ENCODE measurements at regions not wholly inside any gene's neighbourhood (a gene's known extent, or its start where the extent isn't known, plus 50 kb on each side); places are given as distances from the start of the nearest gene placed in this dataset.

- Histone ChIP-seq H3K4me3 (ENCODE audit: low read length) (no peak overlapping the region), H3K27ac (ENCODE audit: low read length) (no peak overlapping the region), H3K27me3 (ENCODE audit: control insufficient read depth, insufficient read depth, low read length) (peaks cover 5% of the 10 kb centered on the region), H3K4me1 (ENCODE audit: control insufficient read depth, insufficient read depth, low read length) (no peaks in the 10 kb centered on the region), H3K36me3 (ENCODE audit: control insufficient read depth, insufficient read depth, low read length) (no peaks in the 10 kb centered on the region), H3K9me3 (replicated peaks; ENCODE audit: control insufficient read depth, low read depth, low read length) (no peaks in the 10 kb centered on the region)
- no CpG with 5 or more reads among the region's 6 CpGs for WGBS (ENCODE audit: insufficient coverage)
- DNase-seq = no peak
Observed at GRCh38 chr5:175248416-175248905, 195.5 kb downstream of the DRD1 start.

DNA sequence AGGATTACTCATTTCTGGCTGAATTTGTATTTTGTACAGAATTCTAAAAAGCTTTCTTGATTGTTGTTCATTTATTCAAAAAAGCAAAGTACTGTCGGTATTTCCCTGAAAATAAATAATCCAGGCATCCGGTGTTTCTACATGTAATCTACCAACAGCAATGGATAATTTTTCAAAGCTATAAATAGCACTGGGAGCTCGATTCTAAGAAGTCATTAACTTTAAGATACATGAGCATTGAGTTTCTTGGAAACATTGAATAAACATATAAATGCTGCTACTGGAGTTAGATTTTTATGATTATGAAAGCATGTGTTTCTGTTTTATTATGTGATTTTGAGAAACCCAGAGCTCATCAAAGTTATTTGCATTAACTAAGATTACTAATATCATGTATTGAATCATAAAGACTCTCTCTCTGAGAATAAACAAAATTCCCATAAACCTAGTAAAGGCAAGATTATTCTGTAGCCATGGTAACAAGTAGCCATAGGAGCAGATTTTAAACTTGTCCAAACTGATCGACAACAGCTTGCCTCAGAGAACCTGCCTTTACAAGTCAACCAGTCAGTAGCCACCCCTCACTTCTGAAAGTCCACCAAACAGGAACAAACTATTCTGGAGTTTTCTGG lies 197.0 kb downstream of the DRD1 start:
- Histone ChIP-seq H3K4me1 (ENCODE audit: control insufficient read depth, insufficient read depth, low read length) (no peaks in the 10 kb centered on the region), H3K27me3 (ENCODE audit: control insufficient read depth, insufficient read depth, low read length) (peaks cover 9% of the 10 kb centered on the region), H3K27ac (ENCODE audit: low read length) (no peak overlapping the region), H3K4me3 (ENCODE audit: low read length) (no peak overlapping the region), H3K9me3 (replicated peaks; ENCODE audit: control insufficient read depth, low read depth, low read length) (no peaks in the 10 kb centered on the region), H3K36me3 (ENCODE audit: control insufficient read depth, insufficient read depth, low read length) (no peaks in the 10 kb centered on the region)
- WGBS (ENCODE audit: insufficient coverage) = no CpG with 5 or more reads among the region's 4 CpGs
- peak; percentile 15 for DNase-seq

DNA sequence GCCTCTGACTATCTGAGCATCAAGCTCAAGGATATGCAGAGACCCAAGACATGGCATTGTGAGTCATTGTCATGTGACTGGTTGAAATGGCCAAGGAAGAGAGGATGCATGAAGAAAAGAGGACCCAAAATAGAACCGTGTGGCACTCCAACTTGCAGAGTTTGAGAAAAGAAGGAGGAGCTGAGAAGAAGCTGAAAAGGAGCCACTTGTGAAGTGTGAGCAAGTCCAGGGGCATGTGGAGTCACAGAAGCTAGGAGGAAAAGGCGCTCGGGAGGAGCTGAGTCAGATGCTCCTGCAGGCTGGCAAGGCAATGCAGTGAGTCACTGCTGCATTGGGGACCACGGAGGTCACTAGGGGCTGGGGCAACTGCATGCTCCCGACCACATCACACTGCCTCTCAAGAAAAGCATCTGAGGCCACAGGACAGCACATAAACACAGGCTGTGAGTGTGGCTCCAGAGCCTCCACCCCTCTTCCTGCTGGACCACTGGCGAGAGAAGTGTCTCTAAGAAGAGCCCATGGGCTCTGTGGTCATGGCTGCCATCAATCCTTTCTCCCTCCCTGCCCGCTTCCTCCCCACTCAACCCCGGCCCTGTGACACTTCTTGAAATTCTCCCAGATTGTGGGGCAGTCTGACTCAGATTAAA lies 197.6 kb downstream of the DRD1 start:
- WGBS (ENCODE audit: insufficient coverage) = 67% methylated on average over 5 of the region's 8 CpGs
- Histone ChIP-seq H3K27ac (ENCODE audit: low read length) (no peak overlapping the region), H3K4me1 (ENCODE audit: control insufficient read depth, insufficient read depth, low read length) (no peaks in the 10 kb centered on the region), H3K36me3 (ENCODE audit: control insufficient read depth, insufficient read depth, low read length) (no peaks in the 10 kb centered on the region), H3K27me3 (ENCODE audit: control insufficient read depth, insufficient read depth, low read length) (peaks cover 9% of the 10 kb centered on the region), H3K9me3 (replicated peaks; ENCODE audit: control insufficient read depth, low read depth, low read length) (no peaks in the 10 kb centered on the region), H3K4me3 (ENCODE audit: low read length) (no peak overlapping the region)
- DNase-seq = no peak

DNA sequence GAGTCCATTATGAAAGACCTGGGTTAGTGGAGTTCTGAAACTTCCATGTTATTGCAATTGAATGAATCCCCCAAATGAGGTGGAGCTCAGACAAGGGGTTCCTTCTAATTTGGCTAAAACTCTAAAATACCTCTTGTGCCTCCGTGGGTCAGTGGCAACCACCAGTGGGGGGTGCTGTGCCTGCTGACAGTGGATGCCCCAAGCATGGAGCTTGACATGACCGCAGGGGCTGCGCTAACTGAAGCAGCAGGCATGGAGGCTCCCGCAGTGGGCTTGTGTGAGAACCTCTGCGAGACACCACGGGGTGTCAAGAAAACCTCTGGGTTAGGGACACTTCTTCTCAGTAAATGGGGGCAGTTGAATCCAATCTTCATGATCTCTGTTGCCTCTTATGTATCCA lies 200.5 kb downstream of the DRD1 start:
- H3K4me3 ChIP-seq (ENCODE audit: low read length) = no peak overlapping the region
- DNase-seq = no peak
- no peaks in the 10 kb centered on the region for H3K4me1 ChIP-seq (ENCODE audit: control insufficient read depth, insufficient read depth, low read length)
- peaks cover 9% of the 10 kb centered on the region for H3K27me3 ChIP-seq (ENCODE audit: control insufficient read depth, insufficient read depth, low read length)
- WGBS (ENCODE audit: insufficient coverage) = 81% methylated on average over 4 of the region's 6 CpGs
- no peaks in the 10 kb centered on the region for H3K36me3 ChIP-seq (ENCODE audit: control insufficient read depth, insufficient read depth, low read length)
- no peak overlapping the region for H3K27ac ChIP-seq (ENCODE audit: low read length)
- no peaks in the 10 kb centered on the region for H3K9me3 ChIP-seq (replicated peaks; ENCODE audit: control insufficient read depth, low read depth, low read length)

GRCh38 chr5:175242207-175242606 lies 201.8 kb downstream of the DRD1 start:
- WGBS (ENCODE audit: insufficient coverage) = 77% methylated on average over 5 of the region's 5 CpGs
- no peak overlapping the region for H3K27ac ChIP-seq (ENCODE audit: low read length)
- H3K4me3 ChIP-seq (ENCODE audit: low read length) = no peak overlapping the region
- H3K4me1 ChIP-seq (ENCODE audit: control insufficient read depth, insufficient read depth, low read length) = no peaks in the 10 kb centered on the region
- no peaks in the 10 kb centered on the region for H3K36me3 ChIP-seq (ENCODE audit: control insufficient read depth, insufficient read depth, low read length)
- H3K9me3 ChIP-seq (replicated peaks; ENCODE audit: control insufficient read depth, low read depth, low read length) = no peaks in the 10 kb centered on the region
- DNase-seq = no peak
- peaks cover 11% of the 10 kb centered on the region for H3K27me3 ChIP-seq (ENCODE audit: control insufficient read depth, insufficient read depth, low read length)

- H3K4me3 ChIP-seq (ENCODE audit: low read length) = no peak overlapping the region
- H3K36me3 ChIP-seq (ENCODE audit: control insufficient read depth, insufficient read depth, low read length) = no peaks in the 10 kb centered on the region
- WGBS (ENCODE audit: insufficient coverage) = no CpG with 5 or more reads among the region's 5 CpGs
- DNase-seq = no peak
- no peak overlapping the region for H3K27ac ChIP-seq (ENCODE audit: low read length)
- H3K4me1 ChIP-seq (ENCODE audit: control insufficient read depth, insufficient read depth, low read length) = peaks cover 13% of the 10 kb centered on the region
- H3K9me3 ChIP-seq (replicated peaks; ENCODE audit: control insufficient read depth, low read depth, low read length) = no peaks in the 10 kb centered on the region
- peaks cover 15% of the 10 kb centered on the region for H3K27me3 ChIP-seq (ENCODE audit: control insufficient read depth, insufficient read depth, low read length)
Observed at GRCh38 chr5:175238326-175238725, 205.7 kb downstream of the DRD1 start.

DNA sequence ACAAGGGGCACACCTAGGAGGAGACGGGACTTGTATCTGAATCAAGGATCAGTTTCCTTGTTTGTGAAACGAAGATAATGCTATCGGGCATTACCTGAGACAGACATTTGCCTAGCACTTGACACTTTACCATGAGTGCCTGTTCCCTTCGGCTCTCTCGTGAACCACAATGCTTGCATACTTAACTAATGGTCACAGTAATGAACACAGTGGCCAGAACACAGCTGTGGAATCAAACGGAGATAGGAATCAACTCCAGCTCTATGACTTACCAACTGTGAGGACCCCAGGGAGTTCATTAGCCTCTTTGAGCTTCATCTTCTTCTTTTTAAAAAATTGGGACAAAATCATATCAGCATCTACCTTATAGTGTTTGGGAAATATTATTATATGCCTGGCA lies 207.8 kb downstream of the DRD1 start:
- H3K27me3 ChIP-seq (ENCODE audit: control insufficient read depth, insufficient read depth, low read length) = peaks cover 21% of the 10 kb centered on the region

GRCh38 chr5:175235251-175235960 lies 208.6 kb downstream of the DRD1 start:
- DNase-seq = peak; percentile 65
- WGBS (ENCODE audit: insufficient coverage) = 47% methylated on average over 8 of the region's 9 CpGs
- Histone ChIP-seq H3K36me3 (ENCODE audit: control insufficient read depth, insufficient read depth, low read length) (no peaks in the 10 kb centered on the region), H3K4me1 (ENCODE audit: control insufficient read depth, insufficient read depth, low read length) (peaks cover 13% of the 10 kb centered on the region), H3K9me3 (replicated peaks; ENCODE audit: control insufficient read depth, low read depth, low read length) (no peaks in the 10 kb centered on the region), H3K27ac (ENCODE audit: low read length) (no peak overlapping the region), H3K4me3 (ENCODE audit: low read length) (no peak overlapping the region), H3K27me3 (ENCODE audit: control insufficient read depth, insufficient read depth, low read length) (peaks cover 21% of the 10 kb centered on the region)

More for the DNA sequence above, 207.8 kb downstream of the DRD1 start:
- Histone ChIP-seq H3K36me3 (ENCODE audit: control insufficient read depth, insufficient read depth, low read length) (no peaks in the 10 kb centered on the region), H3K4me1 (ENCODE audit: control insufficient read depth, insufficient read depth, low read length) (peaks cover 13% of the 10 kb centered on the region), H3K4me3 (ENCODE audit: low read length) (no peak overlapping the region), H3K27ac (ENCODE audit: low read length) (no peak overlapping the region), H3K9me3 (replicated peaks; ENCODE audit: control insufficient read depth, low read depth, low read length) (no peaks in the 10 kb centered on the region)
- WGBS (ENCODE audit: insufficient coverage) = 72% methylated on average over 5 of the region's 6 CpGs
- no peak for DNase-seq

DNA sequence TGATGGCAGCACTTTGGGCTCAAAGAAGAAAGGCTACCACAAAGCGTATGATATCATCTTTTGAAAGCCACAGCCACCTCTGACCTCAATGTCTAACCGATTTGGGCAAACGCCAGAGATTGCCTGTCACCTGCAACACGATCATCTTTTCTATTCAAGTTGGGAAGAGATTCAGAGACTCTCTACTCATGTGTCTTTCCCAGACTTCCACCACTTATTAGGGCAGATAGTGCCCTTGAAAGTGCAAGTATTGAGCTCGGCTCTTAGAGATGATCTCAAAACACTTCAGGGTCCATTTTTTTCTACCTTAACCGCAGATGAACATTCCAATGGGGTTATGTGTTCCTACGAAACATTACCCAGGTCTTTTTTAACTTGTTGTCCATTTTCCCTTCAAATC lies 213.7 kb downstream of the DRD1 start:
- WGBS (ENCODE audit: insufficient coverage) = 68% methylated on average over 4 of the region's 7 CpGs
- H3K4me3 ChIP-seq (ENCODE audit: low read length) = no peak overlapping the region
- peaks cover 4% of the 10 kb centered on the region for H3K4me1 ChIP-seq (ENCODE audit: control insufficient read depth, insufficient read depth, low read length)
- peaks cover 16% of the 10 kb centered on the region for H3K27me3 ChIP-seq (ENCODE audit: control insufficient read depth, insufficient read depth, low read length)
- DNase-seq = no peak
- H3K27ac ChIP-seq (ENCODE audit: low read length) = no peak overlapping the region
- no peaks in the 10 kb centered on the region for H3K36me3 ChIP-seq (ENCODE audit: control insufficient read depth, insufficient read depth, low read length)
- H3K9me3 ChIP-seq (replicated peaks; ENCODE audit: control insufficient read depth, low read depth, low read length) = no peaks in the 10 kb centered on the region

- peak; percentile 32 for DNase-seq
- Histone ChIP-seq H3K27me3 (ENCODE audit: control insufficient read depth, insufficient read depth, low read length) (peaks cover 2% of the 10 kb centered on the region), H3K9me3 (replicated peaks; ENCODE audit: control insufficient read depth, low read depth, low read length) (no peaks in the 10 kb centered on the region), H3K27ac (ENCODE audit: low read length) (no peak overlapping the region), H3K36me3 (ENCODE audit: control insufficient read depth, insufficient read depth, low read length) (no peaks in the 10 kb centered on the region), H3K4me1 (ENCODE audit: control insufficient read depth, insufficient read depth, low read length) (peaks cover 4% of the 10 kb centered on the region), H3K4me3 (ENCODE audit: low read length) (no peak overlapping the region)
- 50% methylated on average over 1 of the region's 1 CpG for WGBS (ENCODE audit: insufficient coverage)
Observed at GRCh38 chr5:175226506-175226905, 217.5 kb downstream of the DRD1 start.

All from muscle of leg (tissue), 3 donors.